ENCODE measurements at regions not wholly inside any gene's neighbourhood (a gene's known extent, or its start where the extent isn't known, plus 50 kb on each side); places are given as distances from the start of the nearest gene placed in this dataset.

GRCh38 chr5:119789406-119790117 lies 160.2 kb downstream of the FAM170A start:
- in situ Hi-C loops (cut with MboI; ENCODE audit: low sequenced_read_pairs, unreplicated experiment) = no loop called here

GRCh38 chr5:119792161-119792799 lies 162.9 kb downstream of the FAM170A start:
- in situ Hi-C loops (cut with MboI; ENCODE audit: low sequenced_read_pairs, unreplicated experiment) = no loop called here
- no peak for TF ChIP-seq CTCF (IDR thresholded peaks at IDR 0.05; ENCODE audit: borderline replicate concordance, control extremely low read depth, extremely low read depth, insufficient read depth, missing control alignments)
- no peak for DNase-seq (ENCODE audit: low spot score)

More at GRCh38 chr5:119789406-119790117, 160.2 kb downstream of the FAM170A start:
- DNase-seq (ENCODE audit: low spot score) = no peak
- no peak for TF ChIP-seq CTCF (IDR thresholded peaks at IDR 0.05; ENCODE audit: borderline replicate concordance, control extremely low read depth, extremely low read depth, insufficient read depth, missing control alignments)

- DNase-seq (ENCODE audit: low spot score) = no peak
- in situ Hi-C loops (cut with MboI; ENCODE audit: low sequenced_read_pairs, unreplicated experiment) = no loop called here
- TF ChIP-seq CTCF (IDR thresholded peaks at IDR 0.05; ENCODE audit: borderline replicate concordance, control extremely low read depth, extremely low read depth, insufficient read depth, missing control alignments) = no peak
These were observed 166.4 kb downstream of the FAM170A start for GRCh38 chr5:119795768-119796167.

- in situ Hi-C loops (cut with MboI; ENCODE audit: low sequenced_read_pairs, unreplicated experiment) = no loop called here
- TF ChIP-seq CTCF (IDR thresholded peaks at IDR 0.05; ENCODE audit: borderline replicate concordance, control extremely low read depth, extremely low read depth, insufficient read depth, missing control alignments) = no peak
- DNase-seq (ENCODE audit: low spot score) = no peak
These were observed 172.2 kb downstream of the FAM170A start for GRCh38 chr5:119801570-119801969.

- TF ChIP-seq CTCF (IDR thresholded peaks at IDR 0.05; ENCODE audit: borderline replicate concordance, control extremely low read depth, extremely low read depth, insufficient read depth, missing control alignments) = no peak
- in situ Hi-C loops (cut with MboI; ENCODE audit: low sequenced_read_pairs, unreplicated experiment) = no loop called here
- no peak for DNase-seq (ENCODE audit: low spot score)
These were observed 178.7 kb downstream of the FAM170A start for GRCh38 chr5:119808024-119808423.

- no peak for TF ChIP-seq CTCF (IDR thresholded peaks at IDR 0.05; ENCODE audit: borderline replicate concordance, control extremely low read depth, extremely low read depth, insufficient read depth, missing control alignments)
- DNase-seq (ENCODE audit: low spot score) = no peak
- in situ Hi-C loops (cut with MboI; ENCODE audit: low sequenced_read_pairs, unreplicated experiment) = no loop called here
These were observed 179.1 kb downstream of the FAM170A start for GRCh38 chr5:119808474-119808873.

Measured in GM13976 (cell line).